ENCODE measurements at regions not wholly inside any gene's neighbourhood (a gene's known extent, or its start where the extent isn't known, plus 50 kb on each side); places are given as distances from the start of the nearest gene placed in this dataset.

- H3K4me3 ChIP-seq (ENCODE audit: low read length), result no peak overlapping the region
- no peak for DNase-seq (ENCODE audit: low read depth)
- TF ChIP-seq CTCF (IDR thresholded peaks at IDR 0.05; ENCODE audit: insufficient read depth, low read depth, low read length, missing control alignments), result no peak
Measured at GRCh38 chr2:240208631-240209211, 68.3 kb upstream of the OTOS start.

- no peak for DNase-seq (ENCODE audit: low read depth)
- no peak for TF ChIP-seq CTCF (IDR thresholded peaks at IDR 0.05; ENCODE audit: insufficient read depth, low read depth, low read length, missing control alignments)
- H3K4me3 ChIP-seq (ENCODE audit: low read length), result no peak overlapping the region
Measured at GRCh38 chr2:240209493-240209892, 69.0 kb upstream of the OTOS start.

GRCh38 chr2:240210198-240210965, 69.9 kb upstream of the OTOS start:
- no peak overlapping the region for H3K4me3 ChIP-seq (ENCODE audit: low read length)
- no peak for DNase-seq (ENCODE audit: low read depth)
- no peak for TF ChIP-seq CTCF (IDR thresholded peaks at IDR 0.05; ENCODE audit: insufficient read depth, low read depth, low read length, missing control alignments)

GRCh38 chr2:240211096-240211495, 70.6 kb upstream of the OTOS start:
- no peak for DNase-seq (ENCODE audit: low read depth)
- TF ChIP-seq CTCF (IDR thresholded peaks at IDR 0.05; ENCODE audit: insufficient read depth, low read depth, low read length, missing control alignments), result no peak
- no peak overlapping the region for H3K4me3 ChIP-seq (ENCODE audit: low read length)

- no peak for TF ChIP-seq CTCF (IDR thresholded peaks at IDR 0.05; ENCODE audit: insufficient read depth, low read depth, low read length, missing control alignments)
- no peak for DNase-seq (ENCODE audit: low read depth)
- no peak overlapping the region for H3K4me3 ChIP-seq (ENCODE audit: low read length)
Measured at GRCh38 chr2:240211598-240212424, 71.4 kb upstream of the OTOS start.

GRCh38 chr2:240212425-240213225, 72.2 kb upstream of the OTOS start:
- no peak for DNase-seq (ENCODE audit: low read depth)
- no peak for TF ChIP-seq CTCF (IDR thresholded peaks at IDR 0.05; ENCODE audit: insufficient read depth, low read depth, low read length, missing control alignments)
- H3K4me3 ChIP-seq (ENCODE audit: low read length), result no peak overlapping the region

Measured in epithelial cell of esophagus (primary cell).